Neural progenitor cell (in vitro differentiated cells): ENCODE measurements at regions not wholly inside any gene's neighbourhood (a gene's known extent, or its start where the extent isn't known, plus 50 kb on each side); places are given as distances from the start of the nearest gene placed in this dataset.

Source experiments
- DNase-seq: peaks from one replicate; pipeline ENCODE4 v3.0.0-alpha.2; 2016; ENCODE audit warnings: low spot score
- H2AFZ ChIP-seq: fragments of 200-600 bp; sonication (generic); replicated peaks from 2 replicates; pipeline ENCODE4 v1.6.1; 2016; ENCODE audit warnings: antibody characterized with exemption
- H3F3A ChIP-seq: fragments of 200-600 bp; sonication (generic); 2 replicates; pipeline ENCODE4 v1.6.1; 2016; ENCODE audit warnings: antibody characterized with exemption, low read depth
- H3K27ac ChIP-seq: fragments of 200-600 bp; sonication (generic); 2 replicates; pipeline ENCODE4 v1.5.1; 2016; ENCODE audit warnings: mild to moderate bottlenecking
- H3K27me3 ChIP-seq: fragments of 200-600 bp; sonication (generic); 2 replicates; pipeline ENCODE4 v1.6.1; 2016; ENCODE audit warnings: mild to moderate bottlenecking, moderate library complexity
- H3K36me3 ChIP-seq: fragments of 200-600 bp; sonication (generic); 2 replicates; pipeline ENCODE4 v1.5.1; 2016
- H3K4me1 ChIP-seq: fragments of 200-600 bp; sonication (generic); 2 replicates; pipeline ENCODE4 v1.6.1; 2016; ENCODE audit warnings: mixed run types
- H3K4me2 ChIP-seq: fragments of 200-600 bp; sonication (generic); 2 replicates; pipeline ENCODE4 v1.6.1; 2016
- H3K4me3 ChIP-seq: fragments of 200-600 bp; sonication (generic); 2 replicates; pipeline ENCODE4 v1.5.1; 2016
- H3K79me2 ChIP-seq: fragments of 200-600 bp; sonication (generic); 2 replicates; pipeline ENCODE4 v1.6.1; 2016; ENCODE audit warnings: low read depth
- H3K9ac ChIP-seq: fragments of 200-600 bp; sonication (generic); 2 replicates; pipeline ENCODE4 v1.6.1; 2016
- H3K9me3 ChIP-seq: fragments of 200-600 bp; sonication (generic); 2 replicates; pipeline ENCODE4 v1.5.1; 2016; ENCODE audit warnings: low read depth
- H4K20me1 ChIP-seq: fragments of 200-600 bp; sonication (generic); 2 replicates; pipeline ENCODE4 v1.6.1; 2016; ENCODE audit warnings: low read depth
- H3K27ac Mint-ChIP-seq: 3 replicates; pipeline ENCODE4 v1.8.0; 2021; ENCODE audit warnings: mixed read lengths
- H3K27me3 Mint-ChIP-seq: 2 replicates; pipeline ENCODE4 v1.8.0; 2022; ENCODE audit warnings: low read depth, mild to moderate bottlenecking, inconsistent platforms, moderate library complexity, mixed read lengths; ENCODE audit not compliant: insufficient read depth
- H3K36me3 Mint-ChIP-seq: 3 replicates; pipeline ENCODE4 v1.8.0; 2021; ENCODE audit warnings: mixed read lengths
- H3K4me1 Mint-ChIP-seq: 3 replicates; pipeline ENCODE4 v1.8.0; 2021; ENCODE audit warnings: mixed read lengths
- H3K4me3 Mint-ChIP-seq: 3 replicates; pipeline ENCODE4 v1.8.0; 2021; ENCODE audit warnings: mild to moderate bottlenecking, moderate library complexity, mixed read lengths
- H3K9me3 Mint-ChIP-seq: 3 replicates; pipeline ENCODE4 v1.8.0; 2020; ENCODE audit warnings: mixed read lengths
- CTCF ChIP-seq: fragments of 200-600 bp; sonication (generic); IDR thresholded peaks from 2 replicates; pipeline ENCODE4 v1.5.1; 2017; ENCODE audit warnings: antibody characterized with exemption, mild to moderate bottlenecking
- EZH2 ChIP-seq: fragments of 200-600 bp; sonication (generic); IDR thresholded peaks from 2 replicates; pipeline ENCODE4 v1.6.1; 2017; ENCODE audit warnings: antibody characterized with exemption, mild to moderate bottlenecking, moderate library complexity
- EZH2phosphoT487 ChIP-seq: fragments of 200-600 bp; sonication (generic); IDR thresholded peaks from 2 replicates; pipeline ENCODE4 v1.6.1; 2017; ENCODE audit warnings: antibody characterized with exemption

GRCh38 chr1:68973459-68974244 is 476.8 kb upstream of the DEPDC1 start:
- Histone ChIP-seq H3K27ac (no peak overlapping the region), H3K79me2 (no peaks in the 10 kb centered on the region), H3K36me3 (no peaks in the 10 kb centered on the region), H2AFZ (peak overlapping the region; percentile 4), H4K20me1 (no peaks in the 10 kb centered on the region), H3K9me3 (no peaks in the 10 kb centered on the region), H3K4me1 (peaks cover 21% of the 10 kb centered on the region), H3K4me2 (no peak overlapping the region), H3K4me3 (no peak overlapping the region), H3F3A (no peaks in the 10 kb centered on the region), H3K9ac (no peak overlapping the region), H3K27me3 (no peaks in the 10 kb centered on the region)
- Mint-ChIP-seq H3K9me3 (no peaks in the 10 kb centered on the region), H3K4me3 (no peak overlapping the region), H3K27me3 (no peaks in the 10 kb centered on the region), H3K36me3 (no peaks in the 10 kb centered on the region), H3K27ac (peak overlapping the region; percentile 32), H3K4me1 (peaks cover 62% of the 10 kb centered on the region)
- TF ChIP-seq EZH2phosphoT487: no peak
- no peak for TF ChIP-seq EZH2
- no peak for TF ChIP-seq CTCF
- DNase-seq: no peak

- no peak overlapping the region for H3K9ac ChIP-seq
- no peaks in the 10 kb centered on the region for H3K9me3 ChIP-seq
- DNase-seq: peak; percentile 11
- no peaks in the 10 kb centered on the region for H3K36me3 Mint-ChIP-seq
- TF ChIP-seq CTCF: peak; percentile 12
- no peak for TF ChIP-seq EZH2
- peak overlapping the region; percentile 86 for H3K27ac Mint-ChIP-seq
- no peak overlapping the region for H3K27ac ChIP-seq
- H3F3A ChIP-seq: no peaks in the 10 kb centered on the region
- H3K4me3 Mint-ChIP-seq: peak overlapping the region; percentile 12
- H4K20me1 ChIP-seq: no peaks in the 10 kb centered on the region
- no peak overlapping the region for H3K4me2 ChIP-seq
- no peaks in the 10 kb centered on the region for H3K9me3 Mint-ChIP-seq
- H3K27me3 ChIP-seq: no peaks in the 10 kb centered on the region
- H3K4me3 ChIP-seq: no peak overlapping the region
- no peaks in the 10 kb centered on the region for H3K27me3 Mint-ChIP-seq
- H3K4me1 Mint-ChIP-seq: peaks cover 54% of the 10 kb centered on the region
- H2AFZ ChIP-seq: peak overlapping the region; percentile 4
- H3K79me2 ChIP-seq: no peaks in the 10 kb centered on the region
- H3K4me1 ChIP-seq: peaks cover 21% of the 10 kb centered on the region
- H3K36me3 ChIP-seq: no peaks in the 10 kb centered on the region
Observed at GRCh38 chr1:68974447-68974846, 477.6 kb upstream of the DEPDC1 start.

- DNase-seq: peak; percentile 73
- Mint-ChIP-seq H3K27me3 (no peaks in the 10 kb centered on the region), H3K9me3 (no peaks in the 10 kb centered on the region), H3K4me1 (peaks cover 45% of the 10 kb centered on the region), H3K27ac (peak overlapping the region; percentile 98), H3K4me3 (no peak overlapping the region), H3K36me3 (no peaks in the 10 kb centered on the region)
- no peaks in the 10 kb centered on the region for H3K9me3 ChIP-seq
- H3K27ac ChIP-seq: peak overlapping the region; percentile 36
- H3K4me2 ChIP-seq: peak overlapping the region; percentile 50
- peaks cover 16% of the 10 kb centered on the region for H3K4me1 ChIP-seq
- no peaks in the 10 kb centered on the region for H3F3A ChIP-seq
- TF ChIP-seq EZH2: no peak
- TF ChIP-seq EZH2phosphoT487: no peak
- no peak for TF ChIP-seq CTCF
- no peaks in the 10 kb centered on the region for H4K20me1 ChIP-seq
- no peaks in the 10 kb centered on the region for H3K27me3 ChIP-seq
- no peaks in the 10 kb centered on the region for H3K36me3 ChIP-seq
- no peak overlapping the region for H3K9ac ChIP-seq
- H3K4me3 ChIP-seq: no peak overlapping the region
- H2AFZ ChIP-seq: peak overlapping the region; percentile 74
- H3K79me2 ChIP-seq: no peaks in the 10 kb centered on the region
Observed at GRCh38 chr1:68975212-68975933, 478.5 kb upstream of the DEPDC1 start.
